Hematopoietic multipotent progenitor cell treated with erythropoietin and hydrocortisone succinate and interleukin-3 and kit ligand, for 6 days (in vitro differentiated cells): ENCODE measurements at regions not wholly inside any gene's neighbourhood (a gene's known extent, or its start where the extent isn't known, plus 50 kb on each side); places are given as distances from the start of the nearest gene placed in this dataset.

Experiments used
- DNase-seq: peaks from one replicate; pipeline ENCODE4 v3.0.0-alpha.2; 2015

DNA sequence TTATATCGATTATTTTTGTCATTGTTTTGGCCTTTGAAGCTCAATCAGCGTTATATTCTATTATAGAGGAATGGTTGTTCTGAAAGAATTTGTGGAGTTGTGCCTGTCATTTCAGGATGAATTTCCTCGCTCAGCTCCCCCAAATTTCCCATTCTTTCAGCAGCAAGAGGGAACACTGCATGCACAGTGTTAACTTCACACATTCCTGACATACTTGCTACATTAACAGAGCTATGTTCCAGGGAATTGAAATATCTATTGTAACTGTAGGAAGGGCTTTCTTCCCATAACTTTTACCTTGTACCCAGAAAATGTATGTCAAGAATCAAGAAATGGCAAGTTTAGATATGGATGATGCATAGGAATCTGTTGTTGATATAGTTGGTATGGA is 379.0 kb downstream of the LRIG3 start:
- no peak for DNase-seq

GRCh38 chr12:58544281-58544680 is 376.0 kb downstream of the LRIG3 start:
- no peak for DNase-seq

- no peak for DNase-seq
These were observed 373.1 kb downstream of the LRIG3 start for GRCh38 chr12:58547217-58547616.

DNA sequence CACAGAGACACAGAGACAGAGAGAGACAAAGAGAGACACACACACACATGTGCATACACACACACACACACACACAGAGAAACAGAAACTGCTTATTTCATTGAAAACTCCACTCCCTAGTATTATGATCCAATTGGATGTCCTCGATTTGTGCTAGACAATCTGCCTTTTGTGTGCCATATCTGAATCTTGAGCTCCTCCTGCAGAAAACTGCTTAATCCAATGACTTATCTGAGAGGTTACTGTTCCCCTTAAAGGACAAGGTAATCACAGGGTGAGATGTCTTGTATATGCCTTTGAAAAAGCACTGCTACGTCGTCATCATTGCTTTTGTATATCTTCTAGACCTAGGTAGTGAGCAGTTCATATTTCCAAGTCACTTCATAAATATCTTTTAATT is 371.5 kb downstream of the LRIG3 start:
- no peak for DNase-seq

DNA sequence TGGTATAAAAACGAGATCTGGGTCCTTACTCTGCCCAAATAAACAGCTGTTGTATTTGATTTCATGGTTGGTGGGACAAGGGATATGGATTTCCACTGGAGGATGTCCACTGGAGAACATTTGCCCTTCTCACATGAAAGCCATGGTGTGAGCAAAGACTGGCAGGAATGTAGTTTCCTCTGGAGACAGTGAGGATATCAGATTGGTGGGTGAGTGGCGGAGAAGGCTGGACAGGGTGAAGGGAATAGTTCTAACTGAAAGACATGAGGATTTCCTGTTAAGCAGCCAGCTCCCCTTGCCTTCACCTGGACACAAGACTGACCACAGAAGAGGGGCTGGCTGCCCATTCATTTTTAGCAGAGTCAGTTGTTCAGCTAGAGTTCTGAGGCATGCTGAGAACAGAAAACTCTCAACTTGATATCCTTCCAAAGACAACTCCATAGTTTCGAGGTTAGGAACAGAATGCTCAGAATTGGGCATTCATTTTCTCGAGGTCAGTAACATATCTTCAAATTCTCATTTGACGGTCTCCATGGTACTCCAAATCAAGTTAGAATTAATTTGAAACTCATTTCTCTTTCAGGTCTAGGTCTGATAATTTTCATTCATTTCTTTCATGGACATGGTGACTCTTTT is 365.7 kb downstream of the LRIG3 start:
- DNase-seq = no peak

DNA sequence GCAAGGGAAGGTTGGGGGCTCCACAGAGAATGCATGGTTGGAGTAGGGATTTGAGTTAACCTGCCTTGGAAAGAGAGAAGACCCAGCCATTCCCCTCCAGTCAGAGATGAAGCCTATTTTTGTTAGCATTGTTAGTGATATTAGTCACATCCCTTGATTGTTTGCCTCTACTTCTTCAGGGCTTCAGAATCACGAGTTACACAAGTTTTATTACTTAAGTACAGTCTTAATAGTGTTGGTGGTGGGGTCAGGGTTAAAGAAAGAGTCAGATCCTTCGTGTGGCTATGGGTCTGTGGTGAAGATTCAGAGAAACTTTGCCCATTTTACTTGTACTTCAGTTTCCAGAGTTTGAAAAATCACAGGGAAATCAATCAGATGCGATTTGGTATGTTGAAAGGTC is 363.1 kb downstream of the LRIG3 start:
- DNase-seq = no peak

GRCh38 chr12:58557661-58558060 is 362.6 kb downstream of the LRIG3 start:
- DNase-seq = no peak

DNA sequence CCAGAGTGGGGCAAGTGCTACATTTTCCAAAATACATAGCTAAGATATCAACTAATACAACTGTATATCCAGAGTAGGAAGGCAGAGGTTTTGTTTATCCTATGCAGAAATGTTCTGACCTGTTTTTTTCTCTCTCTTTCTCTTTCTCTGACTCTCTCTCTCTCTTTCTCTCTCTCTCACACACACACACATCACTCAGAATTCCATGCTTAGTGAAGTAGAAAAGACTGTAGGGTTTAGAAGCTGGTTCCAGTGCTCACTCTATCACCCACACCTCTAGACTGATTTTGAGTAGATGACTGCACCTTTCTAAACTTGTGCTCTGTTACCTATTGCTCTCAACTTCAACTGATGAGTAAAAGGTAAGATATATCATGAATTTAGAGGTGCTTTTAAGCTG is 356.7 kb downstream of the LRIG3 start:
- DNase-seq = no peak

DNA sequence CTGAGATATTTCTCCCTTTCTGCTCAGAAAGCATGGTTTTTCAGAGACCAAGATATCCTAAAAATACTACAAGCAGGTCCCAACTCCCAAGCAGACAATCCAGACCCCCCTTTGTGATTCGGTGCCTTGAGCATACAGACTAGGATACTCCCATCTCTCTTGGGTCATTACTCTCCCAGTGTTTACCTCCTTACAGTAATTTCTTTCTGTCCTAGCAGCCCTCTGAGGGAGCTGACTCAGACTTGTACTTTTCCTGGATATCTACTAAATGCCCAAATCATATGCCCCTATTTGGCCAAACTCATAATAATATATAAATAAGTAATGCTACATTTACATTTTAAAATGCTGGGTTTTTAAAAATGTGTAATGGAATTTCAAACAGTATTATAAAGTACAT is 355.6 kb downstream of the LRIG3 start:
- no peak for DNase-seq

DNA sequence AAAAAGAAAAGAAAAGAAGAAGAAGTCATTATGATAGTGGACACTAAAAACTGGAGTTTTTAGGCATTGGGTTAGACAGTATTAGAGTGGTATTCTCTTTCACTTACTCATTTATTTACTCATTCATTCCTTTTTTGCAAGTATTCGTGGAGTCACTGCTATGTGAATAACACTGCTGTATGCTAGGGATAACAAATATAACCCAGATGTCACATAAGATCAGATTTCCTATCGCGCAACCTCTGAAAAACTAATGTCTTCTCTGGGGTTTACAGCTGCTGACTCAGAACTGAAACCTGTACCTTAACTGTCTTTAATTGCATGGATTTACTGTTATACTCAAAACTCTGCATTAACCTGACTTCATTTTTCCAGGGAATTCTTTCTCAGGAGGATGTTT is 353.7 kb downstream of the LRIG3 start:
- no peak for DNase-seq

- DNase-seq = no peak
These were observed 353.1 kb downstream of the LRIG3 start for GRCh38 chr12:58567189-58567588.

GRCh38 chr12:58570411-58570810 is 349.9 kb downstream of the LRIG3 start:
- DNase-seq = no peak

DNA sequence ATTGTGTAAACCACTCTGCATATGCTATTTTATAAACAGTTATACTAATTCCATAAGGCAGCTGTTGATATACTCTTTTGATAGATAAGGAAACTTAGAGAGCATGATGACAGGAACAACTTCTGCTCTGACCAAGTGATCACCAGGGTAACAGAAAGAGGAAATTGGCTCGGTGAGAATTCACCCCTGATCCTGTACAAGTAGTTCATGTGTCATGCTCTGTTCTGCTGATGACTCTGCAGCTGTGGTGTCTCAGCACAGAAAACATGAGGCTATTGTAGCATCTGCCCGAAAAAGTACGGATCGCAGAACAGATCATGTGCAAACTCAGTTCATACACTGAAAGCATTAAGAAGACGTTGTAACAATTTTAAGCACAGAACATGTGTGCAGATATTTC is 345.0 kb downstream of the LRIG3 start:
- DNase-seq = peak; percentile 4

- no peak for DNase-seq
These were observed 344.2 kb downstream of the LRIG3 start for GRCh38 chr12:58576081-58576480.

DNA sequence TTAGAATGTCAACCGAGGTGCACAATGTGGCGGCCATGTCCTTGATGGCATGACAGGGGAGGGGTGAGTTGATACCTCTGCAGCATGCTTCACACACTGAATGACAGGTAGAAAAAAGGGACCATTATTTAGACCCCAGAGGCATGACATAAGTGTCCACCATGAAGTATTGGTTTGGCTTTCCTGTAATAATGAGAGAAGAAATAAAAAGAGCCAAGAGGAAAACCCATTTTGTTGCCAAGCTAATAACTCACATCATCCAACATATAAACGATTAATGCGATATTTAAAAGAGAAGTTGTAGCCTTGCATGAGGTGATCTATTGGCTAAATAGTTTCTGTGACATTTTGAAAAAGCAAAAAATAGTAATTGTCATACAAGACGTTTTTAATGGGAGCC is 343.4 kb downstream of the LRIG3 start:
- no peak for DNase-seq

DNA sequence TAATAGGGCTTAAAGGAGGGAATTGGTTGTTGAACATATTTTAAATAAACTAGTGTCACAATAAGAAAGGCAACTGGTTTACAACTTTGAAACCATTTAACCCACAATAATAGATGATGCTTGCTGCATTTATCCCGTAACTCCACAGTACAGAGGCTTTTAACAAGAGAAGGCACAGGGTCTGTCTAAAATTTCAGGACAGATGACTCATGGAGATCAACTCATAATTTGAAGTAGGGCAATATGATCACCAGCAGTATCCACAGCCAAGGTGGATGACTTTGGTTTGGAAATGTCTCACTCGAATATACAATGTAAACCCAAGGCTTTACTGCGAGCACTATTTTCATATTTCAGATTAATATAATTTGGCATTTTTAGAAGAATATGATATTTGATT is 340.2 kb downstream of the LRIG3 start:
- no peak for DNase-seq

DNA sequence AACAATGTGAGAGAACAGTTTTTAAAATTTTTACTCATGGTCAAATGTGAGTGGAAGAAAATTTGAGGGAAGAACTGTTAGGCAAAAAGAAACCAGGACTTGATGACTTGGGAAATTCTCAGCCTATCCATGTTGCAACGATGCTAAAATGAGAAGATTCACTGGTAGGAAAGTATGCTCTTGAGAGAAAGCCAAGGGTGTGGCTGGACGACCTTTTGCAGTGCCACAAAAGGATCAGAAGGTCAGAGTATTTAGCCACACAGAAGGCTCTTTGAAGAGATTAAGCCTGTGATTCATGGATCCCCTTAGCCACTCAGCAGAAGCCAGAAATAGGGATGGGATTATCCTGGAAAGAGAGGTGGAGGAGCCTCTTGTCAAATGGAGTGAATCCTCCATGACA is 336.8 kb downstream of the LRIG3 start:
- DNase-seq = no peak

DNA sequence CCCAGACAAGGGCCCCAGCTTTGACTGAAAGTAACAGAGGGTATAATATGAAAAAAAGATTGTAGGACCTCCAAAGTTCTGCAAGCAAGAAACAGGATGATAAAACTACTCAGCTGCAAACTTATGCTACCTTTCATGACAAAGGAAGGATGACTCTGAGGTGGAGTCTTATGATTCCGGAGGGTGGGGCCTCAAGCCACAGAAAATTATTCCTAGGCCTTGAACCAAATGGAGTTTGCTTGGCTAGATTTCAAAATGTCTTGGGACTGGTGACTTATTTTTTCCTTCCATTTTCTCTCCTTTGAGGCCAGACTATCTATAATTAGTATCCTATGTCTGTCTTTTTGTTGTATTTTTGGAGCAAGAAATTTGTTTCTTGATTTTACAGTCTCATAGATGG is 336.4 kb downstream of the LRIG3 start:
- DNase-seq = no peak

GRCh38 chr12:58584880-58585279 is 335.4 kb downstream of the LRIG3 start:
- no peak for DNase-seq

DNA sequence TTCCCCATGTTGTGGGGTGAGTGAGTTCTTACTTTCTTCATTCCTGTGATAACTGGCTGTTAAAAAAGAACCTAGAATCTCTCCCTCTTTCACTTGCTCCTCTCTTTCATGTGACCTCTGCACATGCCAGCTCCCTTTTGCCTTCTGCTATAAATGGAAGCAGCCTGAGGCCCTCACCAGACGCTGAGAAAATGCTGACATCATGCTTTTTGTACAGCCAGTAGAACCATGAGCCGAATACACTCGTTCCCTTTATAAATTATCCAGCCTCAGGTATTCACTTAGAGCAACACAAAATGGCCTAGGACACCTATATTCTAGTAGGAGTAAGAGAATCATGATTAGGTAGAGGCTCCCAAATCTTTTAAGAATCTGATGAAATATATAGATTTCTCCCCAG is 333.5 kb downstream of the LRIG3 start:
- no peak for DNase-seq

- DNase-seq = no peak
These were observed 331.5 kb downstream of the LRIG3 start for GRCh38 chr12:58588770-58589169.

GRCh38 chr12:58592475-58593207 is 327.7 kb downstream of the LRIG3 start:
- no peak for DNase-seq

GRCh38 chr12:58593557-58594304 is 326.6 kb downstream of the LRIG3 start:
- no peak for DNase-seq

DNA sequence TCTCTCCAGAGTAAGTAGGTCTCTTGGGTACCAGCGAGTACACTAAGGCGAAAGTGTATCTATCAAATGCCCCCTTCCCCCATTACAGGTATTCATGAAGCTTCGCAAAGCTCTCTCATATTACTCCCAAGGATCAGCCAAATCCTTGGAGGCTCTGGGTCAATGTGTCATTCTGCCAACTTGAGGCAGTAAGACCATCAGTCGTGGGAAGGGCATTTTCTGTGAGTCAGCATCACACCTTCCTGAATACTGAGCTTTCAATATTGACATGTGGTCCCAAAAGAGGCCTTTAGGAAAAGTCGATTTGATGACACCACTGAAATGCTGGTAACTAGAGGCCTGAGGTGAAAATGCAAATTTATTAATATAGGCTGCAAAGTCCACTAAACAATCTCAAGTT is 323.9 kb downstream of the LRIG3 start:
- DNase-seq = no peak
